D341Med (cell line): ENCODE measurements at regions not wholly inside any gene's neighbourhood (a gene's known extent, or its start where the extent isn't known, plus 50 kb on each side); places are given as distances from the start of the nearest gene placed in this dataset.

Experiments used
- DNase-seq: peaks from one replicate; pipeline ENCODE4 v3.0.0; 2012; ENCODE audit warnings: low spot score

DNA sequence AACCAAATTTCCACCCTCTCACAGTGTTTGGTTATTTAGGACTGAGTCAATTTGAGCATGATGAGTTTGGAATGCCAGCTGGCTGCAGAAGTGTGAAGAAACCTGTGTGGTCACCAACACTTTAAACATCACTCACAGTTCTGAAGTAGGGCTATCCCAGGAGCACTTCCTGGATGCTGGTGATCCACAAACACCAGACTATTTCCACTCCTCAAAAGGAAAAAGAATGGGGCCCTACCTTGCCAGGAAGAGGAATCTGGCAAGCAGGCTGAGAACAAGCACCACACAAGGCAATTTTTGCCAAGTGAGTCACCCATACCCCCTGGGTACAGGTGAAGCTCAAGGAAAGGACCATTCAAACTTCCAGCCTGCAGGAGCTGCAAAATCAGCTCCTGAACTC, 294.2 kb upstream of the PTGER4 start:
- no peak for DNase-seq

DNA sequence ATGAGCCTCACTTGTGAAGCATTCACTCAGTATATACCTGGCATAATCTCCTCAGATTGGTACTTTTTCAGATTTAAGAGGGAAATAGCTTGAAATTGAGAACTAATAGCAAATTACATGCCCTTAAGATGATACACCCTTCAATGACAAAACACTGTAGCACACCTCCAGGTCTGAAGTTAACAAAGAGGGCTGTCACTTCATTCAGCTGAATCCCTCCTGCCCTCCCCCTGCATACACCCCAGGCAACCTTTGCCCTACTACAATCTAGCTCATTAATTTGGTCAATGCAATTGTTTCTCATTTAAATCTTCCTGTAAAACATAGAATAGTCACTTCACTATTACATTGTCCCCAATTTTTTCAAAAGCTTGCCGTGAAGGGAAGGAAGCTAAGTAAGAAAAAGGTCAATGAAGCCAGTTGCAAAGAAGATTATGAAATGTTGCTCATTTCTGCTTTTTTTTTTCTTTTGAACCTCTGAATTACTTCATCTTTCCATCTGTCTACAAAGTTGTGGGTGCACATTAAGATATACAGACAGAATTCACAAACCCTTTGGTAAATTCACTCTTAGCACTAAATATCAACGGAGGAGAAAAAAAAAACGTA, 294.8 kb upstream of the PTGER4 start:
- DNase-seq = no peak

DNA sequence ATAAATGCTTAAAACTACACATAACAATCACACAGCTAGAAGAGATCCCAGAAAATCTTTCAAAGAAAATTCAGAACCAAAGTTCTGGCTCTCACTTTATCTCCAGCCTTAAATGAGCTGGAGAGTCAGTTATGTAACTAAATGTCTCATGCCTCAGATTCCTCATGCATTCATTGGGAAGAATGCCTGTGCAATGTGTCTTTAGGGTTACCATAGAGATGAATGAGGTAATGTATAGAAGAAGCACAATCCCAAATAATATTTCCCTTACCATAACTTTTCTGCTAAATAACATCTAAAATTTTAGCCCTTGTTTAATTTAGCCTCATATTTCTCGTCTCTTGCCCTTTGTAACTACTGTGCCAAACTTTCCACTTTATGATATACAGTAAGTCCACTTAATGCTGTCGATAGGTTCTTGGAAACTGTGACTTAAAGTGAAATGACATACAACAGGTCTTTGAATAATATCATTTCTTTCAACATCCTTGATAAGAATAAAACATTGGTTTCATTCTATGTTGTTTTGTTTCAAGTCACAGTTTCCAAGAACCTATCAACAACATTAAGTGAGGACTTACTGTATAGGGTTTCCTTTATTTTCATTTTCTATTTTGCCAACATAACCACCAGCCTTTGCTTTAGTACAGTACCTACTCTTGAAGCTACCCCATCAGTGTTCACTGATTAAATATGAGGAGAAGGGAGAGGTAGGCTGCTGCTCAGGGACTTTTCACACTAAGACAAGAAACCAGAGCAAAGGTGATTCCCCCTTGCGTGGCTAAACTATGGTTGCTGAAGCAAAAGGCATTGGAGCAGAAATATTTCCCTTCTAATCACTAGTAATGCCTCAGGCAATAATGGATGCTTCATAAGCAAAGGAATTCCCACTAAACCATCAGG, 295.7 kb upstream of the PTGER4 start:
- DNase-seq = no peak

DNA sequence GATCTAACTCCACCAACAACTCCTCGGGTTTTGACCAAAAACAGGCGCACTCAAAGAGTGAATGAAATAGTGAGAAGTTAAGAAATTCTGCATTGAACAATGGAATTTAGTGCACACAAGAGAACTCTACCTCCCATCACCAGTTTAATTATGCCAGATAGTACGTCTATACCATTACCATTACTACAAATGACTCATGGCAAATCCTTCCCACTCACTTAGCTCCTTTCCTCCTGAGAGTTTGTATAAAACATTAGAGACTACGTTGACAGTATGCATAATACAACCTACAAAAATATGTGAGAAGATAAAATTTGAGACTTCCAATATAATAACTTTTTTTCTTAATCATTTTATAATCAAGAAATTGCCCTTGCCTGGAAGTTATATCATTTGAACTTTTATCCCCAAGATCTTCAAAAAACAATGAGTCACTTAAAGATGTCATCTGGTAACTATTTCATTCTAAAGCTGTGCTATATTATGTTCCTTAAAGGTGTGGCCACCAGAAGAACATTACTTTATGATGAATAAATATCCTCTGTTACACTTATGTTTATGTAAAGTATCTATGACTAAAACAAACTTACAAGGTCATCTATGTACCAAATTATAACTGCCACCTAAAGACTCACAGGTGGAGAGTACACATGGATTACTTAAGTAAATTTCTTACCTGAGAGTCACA, 297.9 kb upstream of the PTGER4 start:
- no peak for DNase-seq

DNA sequence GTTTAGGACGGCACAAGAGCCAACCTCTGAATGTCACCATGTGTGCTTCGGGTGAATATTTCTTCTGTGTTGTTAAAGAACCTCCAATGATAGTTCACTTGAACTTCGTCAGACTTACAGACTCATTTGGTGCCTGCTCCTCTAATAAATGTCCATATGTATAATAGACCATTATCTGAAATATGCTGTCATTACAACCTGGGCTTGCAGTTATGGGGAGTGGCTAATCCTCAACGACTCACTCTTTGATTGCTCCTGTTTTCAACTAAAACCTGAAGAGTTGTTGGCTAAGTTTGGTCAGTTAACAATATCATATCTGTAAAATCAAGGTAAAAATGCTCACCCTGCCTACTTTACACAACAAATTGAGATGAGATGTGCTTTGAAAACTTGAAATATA, 298.7 kb upstream of the PTGER4 start:
- DNase-seq = no peak

DNA sequence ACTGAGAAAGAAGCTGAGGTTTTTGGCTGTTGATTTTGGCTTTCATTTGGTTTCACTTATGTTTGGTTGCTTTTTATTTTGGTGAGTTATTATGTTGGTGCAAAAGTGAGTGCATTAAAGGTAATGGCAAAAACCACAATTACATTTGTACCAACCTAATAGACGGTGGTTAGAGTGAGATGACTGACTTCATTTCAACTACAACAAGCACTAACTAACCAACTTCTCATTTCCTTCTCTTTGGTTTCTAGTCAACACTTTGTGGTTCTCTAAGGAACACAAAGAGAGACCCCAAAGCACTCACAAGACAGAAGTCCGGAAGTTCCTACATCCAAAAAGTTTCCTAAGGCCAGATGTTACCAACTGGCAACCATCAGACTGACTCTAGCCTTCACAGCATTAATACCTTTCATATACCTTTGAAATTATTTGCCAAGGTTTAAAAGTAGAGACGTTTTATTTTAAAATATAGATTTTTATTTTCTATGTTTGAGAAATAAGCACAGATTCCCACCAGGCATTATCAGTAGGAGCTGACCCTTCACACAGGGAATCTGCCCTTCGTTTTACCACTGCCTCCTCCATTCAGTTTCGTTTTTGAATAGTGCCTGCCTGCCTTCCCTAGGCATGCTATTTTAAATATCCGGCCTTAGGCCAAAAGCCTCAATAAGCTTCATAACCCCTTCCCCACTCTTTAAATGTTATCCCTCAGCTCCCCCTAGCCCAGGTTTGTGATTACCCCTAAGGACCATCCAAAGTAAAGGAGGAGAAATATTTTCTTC, 301.1 kb upstream of the PTGER4 start:
- no peak for DNase-seq

DNA sequence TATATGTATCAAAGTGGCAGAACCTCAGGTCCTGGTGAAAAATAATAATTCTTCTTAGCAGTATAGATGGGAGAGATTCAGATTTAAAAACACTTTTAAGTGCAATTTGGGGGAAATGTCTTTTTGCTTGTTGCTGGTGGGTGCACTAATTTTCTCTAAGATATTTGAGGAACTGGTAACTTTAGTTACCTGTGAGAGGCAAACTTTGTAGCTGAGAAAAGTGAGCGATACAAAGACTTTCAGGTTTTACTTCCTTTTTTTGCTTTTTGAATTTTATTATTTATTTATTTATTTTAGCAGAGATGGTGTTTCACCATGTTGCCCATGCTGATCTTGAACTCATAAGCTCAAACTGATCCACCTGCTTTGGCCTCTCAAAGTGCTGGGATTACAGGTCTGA, 303.1 kb upstream of the PTGER4 start:
- no peak for DNase-seq

DNA sequence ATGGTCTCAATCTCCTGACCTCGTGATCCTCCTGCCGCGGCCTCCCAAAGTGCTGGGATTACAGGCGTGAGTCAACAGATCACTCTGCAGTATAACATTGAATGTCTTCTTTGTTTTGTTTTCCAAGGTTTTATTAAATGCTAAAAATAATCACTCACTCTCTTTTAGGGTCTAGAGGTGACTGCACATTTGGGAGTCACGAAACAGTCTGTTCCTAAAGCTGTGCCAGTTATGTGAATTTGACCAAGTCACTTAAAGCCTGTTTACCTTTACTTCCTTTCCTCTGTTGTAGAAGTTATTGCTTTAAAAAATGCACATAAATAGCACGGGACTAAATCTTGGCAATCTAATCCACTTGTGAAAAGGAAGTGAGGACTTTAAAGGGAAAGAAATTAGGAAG, 304.9 kb upstream of the PTGER4 start:
- DNase-seq = no peak

DNA sequence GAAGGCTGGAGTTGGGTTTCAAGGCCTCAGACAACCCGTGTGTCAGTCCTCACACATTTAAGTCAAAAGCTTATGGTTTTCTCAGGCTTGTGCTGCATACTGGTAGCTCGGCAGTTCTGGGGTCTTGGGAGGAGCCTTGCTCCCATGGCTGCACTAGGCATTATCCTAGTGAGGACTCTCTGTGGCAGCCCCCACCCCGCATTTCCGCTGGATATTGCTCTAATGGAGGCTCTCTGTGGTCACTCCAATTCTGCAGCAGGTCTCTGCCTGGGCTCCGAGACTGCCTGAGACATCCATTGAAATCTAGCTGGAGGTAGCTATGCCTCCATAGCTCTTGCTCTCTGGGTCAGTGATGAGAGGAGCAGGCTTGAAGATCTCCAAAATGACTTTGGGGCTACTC, 311.5 kb upstream of the PTGER4 start:
- no peak for DNase-seq

DNA sequence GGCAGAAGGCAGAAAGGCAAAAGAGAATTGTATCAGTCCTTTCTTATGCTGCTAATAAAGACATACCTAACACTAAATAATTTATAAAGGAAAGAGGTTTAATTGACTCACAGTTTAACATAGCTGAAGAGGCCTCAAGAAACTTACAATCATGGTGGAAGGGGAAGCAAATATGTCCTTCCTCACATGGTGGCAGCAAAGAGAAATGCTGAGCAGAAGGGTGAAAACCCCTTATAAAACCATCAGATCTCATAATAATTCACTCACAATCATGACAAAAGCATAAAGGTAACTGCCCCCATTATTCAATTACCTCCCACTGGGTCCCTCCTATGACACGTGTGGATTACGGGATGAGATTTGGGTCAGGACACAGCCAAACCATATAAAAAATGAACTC, 312.5 kb upstream of the PTGER4 start:
- DNase-seq = no peak

DNA sequence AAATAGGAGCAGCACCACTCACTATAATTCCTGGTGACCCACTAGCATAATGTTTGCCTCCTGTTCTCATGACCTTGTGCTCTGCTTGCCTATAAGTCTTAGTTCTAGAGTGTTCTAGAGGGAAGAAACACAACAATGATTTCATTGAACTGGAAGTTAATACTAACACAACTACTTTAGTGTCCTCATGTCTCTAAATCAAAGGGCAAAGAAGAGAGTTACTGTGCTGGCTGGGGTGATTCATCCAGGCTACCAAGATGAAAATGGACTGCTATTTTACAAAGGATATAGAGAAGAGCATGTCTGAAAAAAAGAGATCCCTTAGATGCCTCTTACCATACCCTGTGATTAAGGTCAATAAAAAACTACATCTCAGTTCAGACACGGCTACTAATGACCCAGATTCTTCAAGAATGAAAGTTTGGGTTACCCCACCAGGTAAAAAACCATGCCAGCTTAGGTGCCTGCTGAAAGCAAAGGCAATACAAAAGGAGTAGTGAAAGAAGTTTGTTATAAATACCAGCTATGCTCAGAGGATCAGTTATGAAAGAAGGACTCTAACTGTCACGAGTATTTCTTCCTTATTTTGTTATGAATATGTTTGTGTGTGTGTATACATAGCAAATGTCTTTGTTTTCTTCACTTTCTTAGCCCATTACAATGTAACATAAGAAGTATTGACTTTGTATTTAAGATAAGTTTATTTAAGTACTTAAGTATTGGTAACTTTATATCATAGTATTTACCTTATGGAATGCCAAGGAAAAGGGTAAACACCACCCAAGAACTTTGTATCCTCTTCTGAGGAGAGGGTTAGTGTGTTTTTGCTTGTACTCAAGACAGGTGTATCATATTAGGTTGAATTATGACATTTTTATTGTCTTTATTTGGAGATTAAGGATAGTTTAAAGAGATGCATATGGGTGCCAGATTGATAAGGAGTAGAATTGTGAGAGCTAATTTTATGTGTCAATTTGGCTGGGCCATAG, 314.1 kb upstream of the PTGER4 start:
- DNase-seq = no peak

DNA sequence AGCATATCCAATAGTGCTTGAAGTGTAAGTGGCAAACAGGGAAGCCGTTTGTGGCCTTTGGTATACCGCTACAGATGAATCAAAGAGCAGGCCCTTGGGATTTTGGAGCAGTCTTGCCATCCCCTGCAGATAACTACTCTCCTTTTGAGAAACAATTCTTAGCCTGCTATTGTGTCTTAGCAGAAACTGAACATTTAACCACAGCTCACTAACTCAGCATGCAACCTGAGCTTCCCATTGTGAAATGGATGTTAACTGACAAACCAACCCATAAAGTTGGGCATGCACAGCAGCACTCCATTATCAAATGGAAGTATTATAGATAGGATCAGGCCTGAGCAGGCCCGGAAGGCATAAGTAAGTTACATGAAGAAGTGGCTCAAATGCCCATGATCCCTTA, 315.3 kb upstream of the PTGER4 start:
- no peak for DNase-seq

DNA sequence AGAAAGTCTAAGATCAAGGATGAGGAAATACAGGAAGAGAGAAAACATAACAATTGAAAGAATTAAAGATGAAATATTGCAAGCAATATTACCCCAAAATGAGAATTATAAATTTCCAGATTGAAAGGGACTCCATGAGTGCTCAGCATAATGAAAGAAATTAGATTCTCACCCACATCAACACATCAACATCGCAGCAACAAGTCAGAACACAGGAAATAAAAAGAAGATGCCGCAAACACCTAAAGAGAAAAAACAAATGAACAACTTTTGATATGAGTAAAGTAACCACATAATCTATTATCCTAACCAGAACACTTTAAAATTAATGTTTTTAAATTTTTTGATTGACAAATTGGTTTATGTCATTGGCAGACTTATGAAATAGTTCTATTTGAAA, 318.3 kb upstream of the PTGER4 start:
- DNase-seq = no peak

DNA sequence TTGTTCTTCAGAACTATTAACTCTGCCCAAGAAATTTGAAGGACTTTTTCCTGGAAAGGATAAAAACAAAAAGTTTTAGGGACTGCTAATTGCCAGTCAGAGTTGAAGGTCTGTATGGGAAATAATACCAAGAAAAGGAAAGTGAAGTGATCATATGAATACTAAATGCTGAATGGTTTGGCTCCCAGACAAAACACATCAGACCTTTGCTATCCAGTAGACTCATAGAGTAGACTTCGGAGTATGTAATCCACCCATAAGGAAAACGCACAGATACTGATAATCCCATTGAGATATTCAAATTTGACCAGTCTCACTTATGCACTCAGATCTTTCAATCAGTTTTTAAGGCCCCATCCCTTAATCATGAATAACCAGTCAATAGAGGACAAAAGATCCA, 319.0 kb upstream of the PTGER4 start:
- no peak for DNase-seq

DNA sequence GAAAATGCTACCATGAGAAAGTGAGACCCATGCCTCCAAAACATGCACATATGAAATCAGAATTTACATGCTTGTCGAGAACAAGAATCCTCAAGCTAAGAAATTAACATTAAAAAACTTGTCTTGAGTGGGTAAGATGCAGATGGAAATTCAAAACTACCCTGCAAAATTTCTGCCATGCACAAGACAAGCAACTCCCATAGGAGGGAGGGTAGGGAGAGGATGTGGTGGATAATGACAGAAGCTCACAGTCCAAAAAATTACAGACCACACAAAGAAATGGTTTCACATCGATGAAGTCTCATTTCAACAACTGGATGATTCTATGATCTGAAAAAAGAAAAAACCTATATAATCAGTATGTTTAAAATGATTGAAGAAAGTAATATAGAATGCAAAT, 319.9 kb upstream of the PTGER4 start:
- DNase-seq = no peak

DNA sequence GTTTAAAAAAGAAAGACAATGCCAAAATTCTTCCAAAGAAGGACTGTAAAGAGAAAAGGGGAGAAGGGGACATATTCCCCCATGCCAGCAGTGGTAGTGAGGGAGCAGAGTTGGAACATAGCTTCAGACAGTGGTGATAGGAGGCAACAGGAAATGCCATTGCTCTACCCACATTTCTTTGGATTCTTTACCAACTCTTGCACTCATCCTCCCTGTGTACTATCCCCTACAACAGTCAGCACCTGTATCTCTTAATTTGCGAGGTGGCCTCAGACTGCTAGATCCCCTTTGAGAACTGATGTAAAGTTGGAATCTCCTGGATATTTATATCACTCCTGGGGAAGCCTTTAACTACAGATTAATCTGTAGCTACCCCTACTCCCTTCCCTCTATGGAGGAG, 320.6 kb upstream of the PTGER4 start:
- DNase-seq = no peak

DNA sequence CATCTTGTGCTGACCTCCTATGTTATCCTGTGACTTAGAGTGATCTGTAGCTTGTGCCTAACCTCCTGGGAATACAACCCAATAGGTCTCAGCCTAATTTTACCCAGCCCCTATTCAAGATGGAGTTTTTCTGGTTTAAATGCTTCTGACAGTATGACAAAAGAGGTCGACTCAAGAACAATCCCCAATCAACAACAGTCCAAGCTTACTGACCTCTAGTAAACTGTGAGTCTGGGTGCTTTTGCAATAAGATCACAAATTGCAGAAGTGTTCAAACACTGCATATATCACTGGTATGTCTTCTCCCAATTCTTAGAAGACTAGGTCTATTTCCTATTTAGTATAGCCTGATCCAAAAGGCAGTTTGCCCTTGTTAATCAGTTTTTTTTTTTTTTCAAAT, 323.5 kb upstream of the PTGER4 start:
- no peak for DNase-seq

DNA sequence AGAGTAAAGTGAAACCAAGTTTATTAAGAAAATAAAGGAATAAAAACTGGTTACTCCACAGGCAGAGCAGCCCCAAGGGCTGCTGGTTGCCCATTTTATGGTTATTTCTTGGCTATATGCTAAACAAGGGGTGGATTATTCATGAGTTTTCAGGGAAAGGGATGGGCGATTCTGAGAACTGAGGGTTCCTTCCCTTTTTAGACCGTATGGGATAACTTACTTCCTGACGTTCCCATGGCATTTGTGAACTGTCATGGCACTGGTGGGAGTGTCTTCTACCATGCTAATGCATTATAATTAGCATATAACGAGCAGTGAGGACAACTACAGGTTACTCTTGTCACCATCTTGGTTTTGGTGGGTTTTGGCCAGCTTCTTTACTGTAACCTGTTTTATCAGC, 323.9 kb upstream of the PTGER4 start:
- no peak for DNase-seq

DNA sequence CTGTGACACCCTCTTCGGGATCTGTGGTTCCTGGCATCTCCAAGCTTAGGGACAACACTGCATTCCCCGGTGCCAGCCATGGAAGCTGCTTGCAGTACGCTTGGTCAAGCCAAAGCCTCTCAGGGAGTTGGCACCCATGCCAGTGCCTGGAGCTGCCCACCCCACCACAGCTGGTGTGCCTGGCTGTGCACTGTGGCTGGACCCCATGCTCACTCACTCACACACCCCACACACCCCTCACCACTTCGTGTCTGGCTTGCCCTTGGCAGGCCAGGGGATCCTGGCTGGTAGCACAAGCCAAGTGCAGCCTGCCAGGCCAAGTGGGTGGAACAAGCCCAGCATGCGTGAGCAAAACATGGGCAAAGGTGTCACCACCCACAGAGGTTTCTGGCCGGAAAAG, 324.5 kb upstream of the PTGER4 start:
- no peak for DNase-seq

DNA sequence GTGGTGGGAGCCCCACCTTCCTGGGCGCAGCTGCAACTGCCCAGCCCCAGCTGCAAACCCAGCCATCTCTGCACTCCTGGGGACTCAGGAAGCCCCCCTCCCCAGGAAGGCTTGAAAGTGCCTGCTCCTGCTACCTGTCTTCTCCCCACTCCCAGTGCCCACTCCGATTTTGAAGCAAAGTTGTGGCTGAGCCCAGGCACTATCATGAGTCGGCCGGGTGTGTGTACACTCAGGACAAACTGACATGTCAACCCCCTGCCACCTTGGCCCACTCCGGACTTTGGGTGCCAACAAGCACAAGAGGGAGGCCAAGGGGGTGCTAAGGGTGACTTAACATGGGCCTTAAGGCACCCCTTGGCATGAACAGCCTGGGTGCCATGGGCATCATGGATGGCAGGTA, 325.5 kb upstream of the PTGER4 start:
- no peak for DNase-seq

DNA sequence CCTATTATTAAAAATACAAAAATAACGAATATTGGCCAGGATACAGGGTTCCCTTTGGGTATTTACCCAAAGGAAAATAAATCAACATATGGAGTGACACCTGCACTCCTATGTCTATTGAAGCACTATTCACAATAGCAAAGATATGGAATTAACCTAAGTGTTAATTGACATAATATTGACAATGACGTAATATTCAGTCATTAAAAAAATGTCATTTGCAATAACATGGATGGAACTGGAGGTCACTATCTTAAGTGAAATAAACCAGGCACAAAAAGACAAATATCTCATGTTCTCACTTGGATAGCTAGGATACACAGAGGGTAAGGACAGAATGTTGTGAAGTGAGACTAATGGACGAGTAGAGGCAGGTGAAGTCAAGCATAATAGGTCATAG, 326.3 kb upstream of the PTGER4 start:
- DNase-seq = no peak
